H9 (cell line): ENCODE measurements at regions not wholly inside any gene's neighbourhood (a gene's known extent, or its start where the extent isn't known, plus 50 kb on each side); places are given as distances from the start of the nearest gene placed in this dataset.

Experiments
- DNase-seq: peaks from one replicate; pipeline ENCODE4 v3.0.0-alpha.2; 2017
- H2AFZ ChIP-seq: one replicate; pipeline ENCODE4 v1.6.1; 2013; ENCODE audit warnings: mild to moderate bottlenecking, low read length, control low read depth, moderate library complexity
- H2AK5ac ChIP-seq: 2 replicates; pipeline ENCODE4 v1.6.1; 2013; ENCODE audit warnings: low read length, control low read depth, mixed read lengths; ENCODE audit not compliant: insufficient read length
- H2BK120ac ChIP-seq: one replicate; pipeline ENCODE4 v1.6.1; 2013; ENCODE audit warnings: low read depth, mild to moderate bottlenecking, low read length, control low read depth, inconsistent platforms; ENCODE audit not compliant: poor library complexity, severe bottlenecking
- H2BK12ac ChIP-seq: 2 replicates; pipeline ENCODE4 v1.6.1; 2013; ENCODE audit warnings: low read length, control low read depth, mixed read lengths, low read depth; ENCODE audit not compliant: insufficient read length
- H2BK15ac ChIP-seq: 2 replicates; pipeline ENCODE4 v1.6.1; 2013; ENCODE audit warnings: low read depth, low read length, control low read depth
- H2BK20ac ChIP-seq: one replicate; pipeline ENCODE4 v1.6.1; 2013; ENCODE audit warnings: low read depth, mild to moderate bottlenecking, low read length, control low read depth, inconsistent platforms; ENCODE audit not compliant: poor library complexity, severe bottlenecking
- H2BK5ac ChIP-seq: 2 replicates; pipeline ENCODE4 v1.6.1; 2013; ENCODE audit warnings: low read length, control low read depth, mixed read lengths; ENCODE audit not compliant: insufficient read length
- H3K14ac ChIP-seq: 2 replicates; pipeline ENCODE4 v1.6.1; 2013; ENCODE audit warnings: low read length, control low read depth; ENCODE audit not compliant: insufficient read depth
- H3K18ac ChIP-seq: 2 replicates; pipeline ENCODE4 v1.6.1; 2013; ENCODE audit warnings: low read depth, mild to moderate bottlenecking, mixed read lengths, low read length, control low read depth; ENCODE audit not compliant: insufficient read length
- H3K23ac ChIP-seq: 2 replicates; pipeline ENCODE4 v1.6.1; 2013; ENCODE audit warnings: low read length, control low read depth, mixed read lengths, low read depth; ENCODE audit not compliant: insufficient read length
- H3K23me2 ChIP-seq: 2 replicates; pipeline ENCODE4 v1.6.1; 2013; ENCODE audit warnings: low read depth, mild to moderate bottlenecking, mixed read lengths, low read length, control low read depth; ENCODE audit not compliant: insufficient read length, poor library complexity, severe bottlenecking
- H3K27ac ChIP-seq: 2 replicates; pipeline ENCODE4 v1.5.1; 2013; ENCODE audit warnings: low read length, control low read depth, mixed read lengths, low read depth; ENCODE audit not compliant: insufficient read length
- H3K27me3 ChIP-seq: 2 replicates; pipeline ENCODE4 v1.6.1; 2013; ENCODE audit warnings: low read length, control low read depth, inconsistent platforms; ENCODE audit not compliant: insufficient read depth
- H3K4ac ChIP-seq: 2 replicates; pipeline ENCODE4 v1.6.1; 2013; ENCODE audit warnings: low read depth, mild to moderate bottlenecking, control low read depth, inconsistent platforms, low read length, moderate library complexity
- H3K4me1 ChIP-seq: 2 replicates; pipeline ENCODE4 v1.6.1; 2013; ENCODE audit warnings: low read length, control low read depth, inconsistent platforms; ENCODE audit not compliant: insufficient read depth
- H3K4me2 ChIP-seq: 2 replicates; pipeline ENCODE4 v1.6.1; 2013; ENCODE audit warnings: low read length, control low read depth, mixed read lengths; ENCODE audit not compliant: insufficient read length, insufficient read depth
- H3K56ac ChIP-seq: 2 replicates; pipeline ENCODE4 v1.6.1; 2013; ENCODE audit warnings: low read depth, mild to moderate bottlenecking, mixed read lengths, low read length, control low read depth; ENCODE audit not compliant: insufficient read length
- H3K79me1 ChIP-seq: 2 replicates; pipeline ENCODE4 v1.6.1; 2013; ENCODE audit warnings: low read depth, mild to moderate bottlenecking, moderate library complexity, low read length, control low read depth, inconsistent platforms; ENCODE audit not compliant: insufficient read depth, poor library complexity, severe bottlenecking
- H3K79me2 ChIP-seq: 2 replicates; pipeline ENCODE4 v1.6.1; 2013; ENCODE audit warnings: low read length, control low read depth, inconsistent platforms; ENCODE audit not compliant: insufficient read depth
- H3K9ac ChIP-seq: 2 replicates; pipeline ENCODE4 v1.6.1; 2013; ENCODE audit warnings: low read length, control low read depth, mixed read lengths; ENCODE audit not compliant: insufficient read length; ENCODE audit errors: extremely low read depth
- H3K9me3 ChIP-seq: one replicate; pipeline ENCODE4 v1.6.1; 2013; ENCODE audit warnings: low read depth, low read length, inconsistent platforms; ENCODE audit not compliant: control insufficient read depth
- H3T11ph ChIP-seq: one replicate; pipeline ENCODE4 v1.6.1; 2013; ENCODE audit warnings: mild to moderate bottlenecking, low read length, control low read depth, inconsistent platforms
- H4K20me1 ChIP-seq: one replicate; pipeline ENCODE4 v1.6.1; 2013; ENCODE audit not compliant: control insufficient read depth, insufficient read length, insufficient read depth
- H4K5ac ChIP-seq: 2 replicates; pipeline ENCODE4 v1.6.1; 2013; ENCODE audit warnings: low read depth, mild to moderate bottlenecking, mixed read lengths, low read length, control low read depth; ENCODE audit not compliant: insufficient read length
- H4K8ac ChIP-seq: replicated peaks from 2 replicates; pipeline ENCODE4 v1.6.1; 2013; ENCODE audit warnings: low read length, control low read depth, mixed read lengths, low read depth; ENCODE audit not compliant: insufficient read length
- H4K91ac ChIP-seq: 2 replicates; pipeline ENCODE4 v1.6.1; 2013; ENCODE audit warnings: low read depth, mild to moderate bottlenecking, moderate library complexity, mixed read lengths, low read length, control low read depth; ENCODE audit not compliant: insufficient read length
- H3K27ac Mint-ChIP-seq, 3 experiments: 2 replicates in 2 of 3; 3 replicates in 1 of 3; pipeline ENCODE4 v1.8.0; 2020 to 2021; ENCODE audit warnings: mixed read lengths in 3 of 3, mild to moderate bottlenecking in 1 of 3, moderate library complexity in 1 of 3
- H3K27me3 Mint-ChIP-seq: 2 replicates; pipeline ENCODE4 v1.8.0; 2021; ENCODE audit warnings: low read depth, mild to moderate bottlenecking, moderate library complexity, mixed read lengths
- H3K36me3 Mint-ChIP-seq, 3 experiments: 2 replicates in 2 of 3; 3 replicates in 1 of 3; pipeline ENCODE4 v1.8.0; 2020 to 2021; ENCODE audit warnings: low read depth in 3 of 3, mixed read lengths in 3 of 3; ENCODE audit not compliant: insufficient read depth in 1 of 3
- H3K4me1 Mint-ChIP-seq, 2 experiments: 2 replicates each; pipeline ENCODE4 v1.8.0; 2020; ENCODE audit warnings: mixed read lengths in 2 of 2
- H3K4me3 Mint-ChIP-seq, 2 experiments: 2 replicates in 1 of 2; 3 replicates in 1 of 2; pipeline ENCODE4 v1.8.0; 2020 to 2021; ENCODE audit warnings: mild to moderate bottlenecking in 2 of 2, mixed read lengths in 2 of 2, moderate library complexity in 1 of 2
- H3K9me3 Mint-ChIP-seq, 2 experiments: 2 replicates in 1 of 2; 3 replicates in 1 of 2; pipeline ENCODE4 v1.8.0; 2020; ENCODE audit warnings: mild to moderate bottlenecking in 2 of 2, mixed read lengths in 2 of 2, moderate library complexity in 1 of 2
- WGBS: extraction: QIAGEN DNeasy Blood & Tissue Kit; methylation state at CpG from one replicate; pipeline ENCODE4 v1.1.7; 2013; ENCODE audit warnings: missing lambda C conversion rate, low lambda C conversion rate, mixed read lengths; ENCODE audit not compliant: insufficient read length; ENCODE audit errors: extremely low coverage; 5-methylcytosine and 5-hydroxymethylcytosine counted together
- TF ChIP-seq, protein P1 (sequence below): fragments of 200-600 bp; sonication (generic); conservative IDR thresholded peaks from 3 replicates; pipeline ENCODE4 v1.8.0; 2021; ENCODE audit warnings: antibody characterized with exemption, mild to moderate bottlenecking

DNA sequence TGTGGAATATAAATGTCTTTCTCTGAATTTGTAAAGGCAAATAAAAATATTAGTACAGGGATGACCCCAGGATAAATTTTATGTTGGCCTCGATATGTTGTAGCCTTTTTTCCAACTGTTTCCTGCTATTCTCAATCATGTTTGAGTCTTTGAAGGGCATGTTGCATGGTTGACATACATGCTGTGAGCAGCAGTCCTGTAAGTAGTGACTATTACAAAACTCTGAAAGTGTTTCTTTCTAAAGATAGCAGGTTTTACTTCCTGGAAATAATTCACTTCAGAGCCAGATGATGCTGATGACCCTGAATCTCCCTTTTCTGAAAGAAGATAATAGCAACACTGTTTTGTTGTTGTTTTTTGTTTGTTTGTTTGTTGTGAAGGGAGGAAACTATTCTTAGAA is 393.0 kb upstream of the GNPDA2 start:
- no peaks in the 10 kb centered on the region for H3K27me3 Mint-ChIP-seq
- no peaks in the 10 kb centered on the region; a peak in 1 of 5 replicates for H3K9me3 Mint-ChIP-seq
- H3K27ac ChIP-seq, result no peak overlapping the region

More for the DNA sequence above, 393.0 kb upstream of the GNPDA2 start:
- Histone ChIP-seq H3K23me2 (no peaks in the 10 kb centered on the region), H3K18ac (no peak overlapping the region), H4K91ac (no peak overlapping the region), H4K8ac (no peak overlapping the region), H3K4me1 (no peaks in the 10 kb centered on the region), H4K20me1 (no peaks in the 10 kb centered on the region), H2AFZ (no peak overlapping the region), H3K9me3 (no peaks in the 10 kb centered on the region), H3K79me1 (no peaks in the 10 kb centered on the region), H3K27me3 (no peaks in the 10 kb centered on the region), H3K14ac (no peak overlapping the region), H2BK5ac (no peak overlapping the region), H3K4me2 (no peak overlapping the region), H2AK5ac (no peak overlapping the region), H2BK15ac (no peak overlapping the region), H2BK120ac (no peak overlapping the region), H2BK12ac (no peak overlapping the region), H3K23ac (no peak overlapping the region), H2BK20ac (no peak overlapping the region), H3K4ac (no peak overlapping the region), H4K5ac (no peak overlapping the region), H3K9ac (no peak overlapping the region), H3K56ac (no peak overlapping the region), H3T11ph (no peak overlapping the region), H3K79me2 (no peaks in the 10 kb centered on the region)
- DNase-seq, result no peak
- no peaks in the 10 kb centered on the region for H3K4me1 Mint-ChIP-seq
- H3K4me3 Mint-ChIP-seq, result no peak overlapping the region
- no peaks in the 10 kb centered on the region for H3K36me3 Mint-ChIP-seq
- no CpG with 5 or more reads among the region's 1 CpG for WGBS
- no peak overlapping the region for H3K27ac Mint-ChIP-seq
- TF ChIP-seq, protein P1, sequence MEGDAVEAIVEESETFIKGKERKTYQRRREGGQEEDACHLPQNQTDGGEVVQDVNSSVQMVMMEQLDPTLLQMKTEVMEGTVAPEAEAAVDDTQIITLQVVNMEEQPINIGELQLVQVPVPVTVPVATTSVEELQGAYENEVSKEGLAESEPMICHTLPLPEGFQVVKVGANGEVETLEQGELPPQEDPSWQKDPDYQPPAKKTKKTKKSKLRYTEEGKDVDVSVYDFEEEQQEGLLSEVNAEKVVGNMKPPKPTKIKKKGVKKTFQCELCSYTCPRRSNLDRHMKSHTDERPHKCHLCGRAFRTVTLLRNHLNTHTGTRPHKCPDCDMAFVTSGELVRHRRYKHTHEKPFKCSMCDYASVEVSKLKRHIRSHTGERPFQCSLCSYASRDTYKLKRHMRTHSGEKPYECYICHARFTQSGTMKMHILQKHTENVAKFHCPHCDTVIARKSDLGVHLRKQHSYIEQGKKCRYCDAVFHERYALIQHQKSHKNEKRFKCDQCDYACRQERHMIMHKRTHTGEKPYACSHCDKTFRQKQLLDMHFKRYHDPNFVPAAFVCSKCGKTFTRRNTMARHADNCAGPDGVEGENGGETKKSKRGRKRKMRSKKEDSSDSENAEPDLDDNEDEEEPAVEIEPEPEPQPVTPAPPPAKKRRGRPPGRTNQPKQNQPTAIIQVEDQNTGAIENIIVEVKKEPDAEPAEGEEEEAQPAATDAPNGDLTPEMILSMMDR, result no peak
